Panc1 (cell line): ENCODE measurements at regions not wholly inside any gene's neighbourhood (a gene's known extent, or its start where the extent isn't known, plus 50 kb on each side); places are given as distances from the start of the nearest gene placed in this dataset.

ENCODE experiments used
- ATAC-seq: fragments of 200-7000 bp; cut with Tn5 transposase; 2 replicates; pipeline ENCODE4 v1.9.1; 2020; ENCODE audit warnings: mild to moderate bottlenecking, moderate library complexity
- BruUV-seq: library from RNA; stranded (reverse); fragments of 400-500 nt; replicated peaks from 2 replicates; lab custom pipeline; 2021; lab: Mats Ljungman, UMichigan
- CTCF ChIA-PET: fragments of 300-600 bp; sonication (Branson Sonifier 250); formaldehyde crosslinking; loops from one replicate; lab custom pipeline; 2022; ENCODE audit warnings: antibody characterized with exemption; lab: Charles Lee
- POLR2A ChIA-PET: fragments of 300-600 bp; sonication (Branson Sonifier 250); formaldehyde crosslinking; loops from one replicate; lab custom pipeline; 2022; ENCODE audit warnings: antibody characterized with exemption; lab: Charles Lee
- DNase-seq: peaks from one replicate; pipeline ENCODE4 v3.0.0-alpha.2; 2010; ENCODE audit warnings: low read depth, low spot score
- H3K27ac ChIP-seq: 2 replicates; pipeline ENCODE4 v1.5.1; 2011; ENCODE audit warnings: mild to moderate bottlenecking, low read length, inconsistent platforms
- H3K27me3 ChIP-seq: fragments of 200-500 bp; sonication (Bioruptor generic); 2 replicates; pipeline ENCODE4 v1.6.0; 2014; ENCODE audit warnings: low read length, inconsistent platforms; ENCODE audit not compliant: control insufficient read depth, insufficient read depth
- H3K36me3 ChIP-seq: fragments of 200-500 bp; sonication (Bioruptor generic); 2 replicates; pipeline ENCODE4 v1.5.1; 2014; ENCODE audit warnings: inconsistent platforms, mild to moderate bottlenecking, low read length, moderate library complexity; ENCODE audit not compliant: control insufficient read depth, insufficient read depth
- H3K4me1 ChIP-seq: 2 replicates; pipeline ENCODE4 v1.5.1; 2011; ENCODE audit warnings: inconsistent platforms, mild to moderate bottlenecking, low read length, moderate library complexity; ENCODE audit not compliant: control insufficient read depth, insufficient read depth
- H3K4me3 ChIP-seq, 2 experiments: 2 replicates each; pipeline ENCODE4 v1.5.1; 2011 to 2012; ENCODE audit warnings: low read depth in 2 of 2, low read length in 2 of 2, mild to moderate bottlenecking in 2 of 2, inconsistent platforms in 1 of 2, moderate library complexity in 1 of 2
- H3K9me3 ChIP-seq: fragments of 200-500 bp; sonication (Bioruptor generic); 2 replicates; pipeline ENCODE4 v1.5.1; 2014; ENCODE audit warnings: low read depth, mild to moderate bottlenecking, inconsistent platforms, low read length, moderate library complexity; ENCODE audit not compliant: control insufficient read depth, insufficient read depth
- POLR2AphosphoS5 ChIP-seq: IDR thresholded peaks from 2 replicates; pipeline ENCODE4 v1.6.1; 2012; ENCODE audit warnings: mild to moderate bottlenecking, low read depth, low read length, moderate library complexity
- SIN3A ChIP-seq: IDR thresholded peaks from 2 replicates; pipeline ENCODE4 v1.6.1; 2012; ENCODE audit warnings: low read depth, mild to moderate bottlenecking, low read length, moderate library complexity, borderline replicate concordance; ENCODE audit not compliant: insufficient read depth
- TCF7L2 ChIP-seq: IDR thresholded peaks from 2 replicates; pipeline ENCODE4 v1.6.1; 2011; ENCODE audit warnings: mild to moderate bottlenecking, low read depth, low read length, inconsistent platforms
- in situ Hi-C: cut with HindIII; loops from 2 replicates; pipeline ENCODE4 v1.10.0; 2016; ENCODE audit warnings: low sequenced_read_pairs, low pct_unique_long_range_greater_than_20kb
- intact Hi-C: fragments of 100-400 bp; cut with micrococcal nuclease; formaldehyde crosslinking; loops from one replicate; pipeline ENCODE4 v1.10.0; 2022; ENCODE audit not compliant: unreplicated experiment
- TF ChIP-seq, protein P1 (sequence below), 2 experiments: IDR thresholded peaks; 2 replicates each; pipeline ENCODE4 v1.6.1; 2011 to 2012; ENCODE audit warnings: low read depth in 2 of 2, control low read depth in 1 of 2, low read length in 1 of 2, mild to moderate bottlenecking in 1 of 2, moderate library complexity in 1 of 2; ENCODE audit not compliant: insufficient read depth in 1 of 2
- TF ChIP-seq, protein P2 (sequence below): fragments of 450-650 bp; IDR thresholded peaks from 2 replicates; pipeline ENCODE4 v1.5.1; 2017; ENCODE audit warnings: mild to moderate bottlenecking

DNA sequence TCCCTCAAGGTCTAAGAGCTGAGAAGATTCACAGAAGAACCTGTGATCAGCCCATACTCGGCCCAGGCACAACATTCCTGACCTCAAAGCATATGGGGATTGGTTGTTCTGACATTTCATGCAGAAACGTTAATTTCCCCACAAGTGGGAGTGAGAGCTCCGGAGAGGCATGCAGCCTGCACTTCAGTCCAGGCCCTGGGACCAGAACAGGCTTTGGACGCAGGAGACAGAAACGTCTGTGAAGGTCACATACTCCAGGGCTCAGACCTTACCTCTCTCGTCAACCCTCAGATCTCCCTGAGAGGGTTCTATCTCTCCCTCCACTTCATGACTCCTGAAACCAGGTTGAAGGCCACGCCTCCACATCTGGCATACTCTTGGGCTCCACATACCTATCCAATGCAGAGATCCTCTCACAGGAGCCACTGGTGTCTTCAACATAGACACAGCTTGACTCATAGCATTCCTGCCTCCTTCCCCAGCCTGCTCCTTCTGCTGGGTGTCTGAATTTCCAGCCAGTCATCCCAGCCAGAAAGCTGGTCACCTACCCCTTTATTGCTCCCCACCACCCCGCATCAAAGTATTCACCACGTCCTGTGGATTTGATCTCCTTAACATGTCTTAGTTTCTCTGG is 149.2 kb downstream of the OMA1 start:
- ChIA-PET CTCF (no interaction called here), POLR2A (no interaction called here)
- no peak overlapping the region for H3K4me3 ChIP-seq
- in situ Hi-C loops (no loop called here), intact Hi-C loops (no loop called here)
- ATAC-seq, result no peak
- peaks cover 9% of the 10 kb centered on the region for H3K4me1 ChIP-seq
- no peak overlapping the region for H3K27ac ChIP-seq
- no peaks in the 10 kb centered on the region for H3K27me3 ChIP-seq
- TF ChIP-seq, protein P1, sequence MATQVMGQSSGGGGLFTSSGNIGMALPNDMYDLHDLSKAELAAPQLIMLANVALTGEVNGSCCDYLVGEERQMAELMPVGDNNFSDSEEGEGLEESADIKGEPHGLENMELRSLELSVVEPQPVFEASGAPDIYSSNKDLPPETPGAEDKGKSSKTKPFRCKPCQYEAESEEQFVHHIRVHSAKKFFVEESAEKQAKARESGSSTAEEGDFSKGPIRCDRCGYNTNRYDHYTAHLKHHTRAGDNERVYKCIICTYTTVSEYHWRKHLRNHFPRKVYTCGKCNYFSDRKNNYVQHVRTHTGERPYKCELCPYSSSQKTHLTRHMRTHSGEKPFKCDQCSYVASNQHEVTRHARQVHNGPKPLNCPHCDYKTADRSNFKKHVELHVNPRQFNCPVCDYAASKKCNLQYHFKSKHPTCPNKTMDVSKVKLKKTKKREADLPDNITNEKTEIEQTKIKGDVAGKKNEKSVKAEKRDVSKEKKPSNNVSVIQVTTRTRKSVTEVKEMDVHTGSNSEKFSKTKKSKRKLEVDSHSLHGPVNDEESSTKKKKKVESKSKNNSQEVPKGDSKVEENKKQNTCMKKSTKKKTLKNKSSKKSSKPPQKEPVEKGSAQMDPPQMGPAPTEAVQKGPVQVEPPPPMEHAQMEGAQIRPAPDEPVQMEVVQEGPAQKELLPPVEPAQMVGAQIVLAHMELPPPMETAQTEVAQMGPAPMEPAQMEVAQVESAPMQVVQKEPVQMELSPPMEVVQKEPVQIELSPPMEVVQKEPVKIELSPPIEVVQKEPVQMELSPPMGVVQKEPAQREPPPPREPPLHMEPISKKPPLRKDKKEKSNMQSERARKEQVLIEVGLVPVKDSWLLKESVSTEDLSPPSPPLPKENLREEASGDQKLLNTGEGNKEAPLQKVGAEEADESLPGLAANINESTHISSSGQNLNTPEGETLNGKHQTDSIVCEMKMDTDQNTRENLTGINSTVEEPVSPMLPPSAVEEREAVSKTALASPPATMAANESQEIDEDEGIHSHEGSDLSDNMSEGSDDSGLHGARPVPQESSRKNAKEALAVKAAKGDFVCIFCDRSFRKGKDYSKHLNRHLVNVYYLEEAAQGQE (IDR thresholded peaks at IDR 0.05; ENCODE audit: insufficient read depth in 1 of 2, low read depth in 2 of 2, low read length in 1 of 2), result no peak
- TF ChIP-seq TCF7L2 (no peak), SIN3A (no peak), POLR2AphosphoS5 (no peak)
- TF ChIP-seq, protein P2, sequence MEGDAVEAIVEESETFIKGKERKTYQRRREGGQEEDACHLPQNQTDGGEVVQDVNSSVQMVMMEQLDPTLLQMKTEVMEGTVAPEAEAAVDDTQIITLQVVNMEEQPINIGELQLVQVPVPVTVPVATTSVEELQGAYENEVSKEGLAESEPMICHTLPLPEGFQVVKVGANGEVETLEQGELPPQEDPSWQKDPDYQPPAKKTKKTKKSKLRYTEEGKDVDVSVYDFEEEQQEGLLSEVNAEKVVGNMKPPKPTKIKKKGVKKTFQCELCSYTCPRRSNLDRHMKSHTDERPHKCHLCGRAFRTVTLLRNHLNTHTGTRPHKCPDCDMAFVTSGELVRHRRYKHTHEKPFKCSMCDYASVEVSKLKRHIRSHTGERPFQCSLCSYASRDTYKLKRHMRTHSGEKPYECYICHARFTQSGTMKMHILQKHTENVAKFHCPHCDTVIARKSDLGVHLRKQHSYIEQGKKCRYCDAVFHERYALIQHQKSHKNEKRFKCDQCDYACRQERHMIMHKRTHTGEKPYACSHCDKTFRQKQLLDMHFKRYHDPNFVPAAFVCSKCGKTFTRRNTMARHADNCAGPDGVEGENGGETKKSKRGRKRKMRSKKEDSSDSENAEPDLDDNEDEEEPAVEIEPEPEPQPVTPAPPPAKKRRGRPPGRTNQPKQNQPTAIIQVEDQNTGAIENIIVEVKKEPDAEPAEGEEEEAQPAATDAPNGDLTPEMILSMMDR, result no peak
- H3K9me3 ChIP-seq, result no peaks in the 10 kb centered on the region
- H3K36me3 ChIP-seq, result no peaks in the 10 kb centered on the region
- DNase-seq, result no peak
- BruUV-seq, result no TSS peak

DNA sequence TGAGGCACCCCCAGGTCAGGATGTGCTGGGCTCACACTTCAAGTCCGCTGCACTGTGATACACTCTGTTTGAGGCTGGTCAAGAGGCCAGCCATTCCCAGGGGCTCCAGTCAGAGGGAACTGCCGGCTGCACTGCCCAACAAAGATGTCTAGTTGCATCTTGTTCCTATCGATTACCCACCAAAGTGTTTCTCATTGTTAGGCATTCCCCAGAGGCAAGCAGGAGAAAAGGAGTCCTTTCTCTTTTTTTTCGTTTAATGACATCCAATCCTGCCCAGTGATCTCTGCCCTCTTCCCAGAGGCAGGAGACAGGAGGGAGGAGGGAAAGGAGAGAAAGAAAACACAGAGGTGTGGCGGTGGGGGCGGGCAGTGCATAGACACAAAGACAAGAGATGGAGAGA is 150.4 kb downstream of the OMA1 start:
- Histone ChIP-seq H3K9me3 (no peaks in the 10 kb centered on the region), H3K36me3 (no peaks in the 10 kb centered on the region), H3K27ac (no peak overlapping the region), H3K4me3 (no peak overlapping the region), H3K4me1 (peaks cover 9% of the 10 kb centered on the region), H3K27me3 (no peaks in the 10 kb centered on the region)
- TF ChIP-seq POLR2AphosphoS5 (no peak), SIN3A (no peak), TCF7L2 (no peak)
- TF ChIP-seq, protein P1 (IDR thresholded peaks at IDR 0.05; ENCODE audit: insufficient read depth in 1 of 2, low read depth in 2 of 2, low read length in 1 of 2), result no peak
- TF ChIP-seq, protein P2, result no peak
- ChIA-PET POLR2A (no interaction called here), CTCF (no interaction called here)
- no TSS peak for BruUV-seq
- intact Hi-C loops (no loop called here), in situ Hi-C loops (no loop called here)
- ATAC-seq, result no peak
- no peak for DNase-seq
